HepG2 (cell line): ENCODE measurements at regions not wholly inside any gene's neighbourhood (a gene's known extent, or its start where the extent isn't known, plus 50 kb on each side); places are given as distances from the start of the nearest gene placed in this dataset.

Experiments used
- FOXO1 ChIP-seq: sonication (generic); formaldehyde crosslinking; IDR thresholded peaks from 2 replicates; pipeline ENCODE4 v1.4.0; 2020; ENCODE audit warnings: missing genetic modification reagents
- GTF2F1 ChIP-seq: fragments of 150-350 bp; IDR thresholded peaks from 2 replicates; pipeline ENCODE4 v1.6.1; 2014; ENCODE audit warnings: low read length
- KDM4B ChIP-seq: sonication (generic); formaldehyde crosslinking; IDR thresholded peaks from 2 replicates; pipeline ENCODE4 v1.4.0; 2020; ENCODE audit warnings: missing genetic modification reagents
- MLXIP ChIP-seq: sonication (generic); formaldehyde crosslinking; IDR thresholded peaks from 2 replicates; pipeline ENCODE4 v1.9.0; 2021; ENCODE audit warnings: missing genetic modification reagents, borderline replicate concordance
- NR1H2 ChIP-seq: sonication (generic); formaldehyde crosslinking; IDR thresholded peaks from 2 replicates; pipeline ENCODE4 v1.8.1; 2022; ENCODE audit warnings: low read depth, missing genetic modification reagents, borderline replicate concordance
- NR2C2 ChIP-seq: sonication (generic); formaldehyde crosslinking; IDR thresholded peaks from 2 replicates; pipeline ENCODE4 v1.4.0; 2020; ENCODE audit warnings: missing genetic modification reagents, mild to moderate bottlenecking, moderate library complexity, borderline replicate concordance
- PAXIP1 ChIP-seq: sonication (generic); formaldehyde crosslinking; conservative IDR thresholded peaks from 2 replicates; pipeline ENCODE4 v1.4.0; 2020; ENCODE audit warnings: mild to moderate bottlenecking, missing genetic modification reagents, moderate library complexity
- PITX1 ChIP-seq: sonication (generic); formaldehyde crosslinking; IDR thresholded peaks from 2 replicates; pipeline ENCODE4 v1.5.1; 2020; ENCODE audit warnings: mild to moderate bottlenecking, missing genetic modification reagents
- RBFOX2 ChIP-seq: fragments of 200-400 bp; formaldehyde crosslinking; IDR thresholded peaks from 2 replicates; pipeline ENCODE4 v1.6.1; 2017; ENCODE audit warnings: low read depth, mild to moderate bottlenecking, low read length
- REL ChIP-seq: sonication (generic); formaldehyde crosslinking; conservative IDR thresholded peaks from 2 replicates; pipeline ENCODE4 v1.8.0; 2022; ENCODE audit warnings: mild to moderate bottlenecking, missing genetic modification reagents, moderate library complexity
- TCF7 ChIP-seq: sonication (generic); IDR thresholded peaks from 2 replicates; pipeline ENCODE4 v1.6.1; 2016; ENCODE audit warnings: antibody characterized with exemption, low read depth
- ZMYM2 ChIP-seq: sonication (generic); formaldehyde crosslinking; IDR thresholded peaks from 2 replicates; pipeline ENCODE4 v1.8.0; 2022; ENCODE audit warnings: mild to moderate bottlenecking, missing genetic modification reagents
- ZNF572 ChIP-seq: sonication (generic); formaldehyde crosslinking; IDR thresholded peaks from 2 replicates; pipeline ENCODE4 v1.5.1; 2020; ENCODE audit warnings: mild to moderate bottlenecking, missing genetic modification reagents
- ZNF619 ChIP-seq: sonication (generic); formaldehyde crosslinking; IDR thresholded peaks from 2 replicates; pipeline ENCODE4 v1.4.0; 2020; ENCODE audit warnings: mild to moderate bottlenecking, missing genetic modification reagents
- ZNF878 ChIP-seq: sonication (generic); formaldehyde crosslinking; IDR thresholded peaks from 2 replicates; pipeline ENCODE4 v1.8.1; 2023; ENCODE audit warnings: mild to moderate bottlenecking, missing genetic modification reagents, moderate library complexity
- ZSCAN25 ChIP-seq: sonication (generic); formaldehyde crosslinking; IDR thresholded peaks from 2 replicates; pipeline ENCODE4 v1.8.0; 2022; ENCODE audit warnings: mild to moderate bottlenecking, missing genetic modification reagents
- ZSCAN9 ChIP-seq: IDR thresholded peaks from 2 replicates; pipeline ENCODE4 v1.6.1; 2016; ENCODE audit warnings: borderline replicate concordance
- TF ChIP-seq, protein P1 (sequence below): IDR thresholded peaks from 2 replicates; pipeline ENCODE4 v1.6.1; 2016; ENCODE audit warnings: low read depth, control low read depth
- TF ChIP-seq, protein P2 (sequence below): sonication (generic); formaldehyde crosslinking; IDR thresholded peaks from 2 replicates; pipeline ENCODE4 v1.9.0; 2021; ENCODE audit warnings: missing genetic modification reagents, mild to moderate bottlenecking, borderline replicate concordance

DNA sequence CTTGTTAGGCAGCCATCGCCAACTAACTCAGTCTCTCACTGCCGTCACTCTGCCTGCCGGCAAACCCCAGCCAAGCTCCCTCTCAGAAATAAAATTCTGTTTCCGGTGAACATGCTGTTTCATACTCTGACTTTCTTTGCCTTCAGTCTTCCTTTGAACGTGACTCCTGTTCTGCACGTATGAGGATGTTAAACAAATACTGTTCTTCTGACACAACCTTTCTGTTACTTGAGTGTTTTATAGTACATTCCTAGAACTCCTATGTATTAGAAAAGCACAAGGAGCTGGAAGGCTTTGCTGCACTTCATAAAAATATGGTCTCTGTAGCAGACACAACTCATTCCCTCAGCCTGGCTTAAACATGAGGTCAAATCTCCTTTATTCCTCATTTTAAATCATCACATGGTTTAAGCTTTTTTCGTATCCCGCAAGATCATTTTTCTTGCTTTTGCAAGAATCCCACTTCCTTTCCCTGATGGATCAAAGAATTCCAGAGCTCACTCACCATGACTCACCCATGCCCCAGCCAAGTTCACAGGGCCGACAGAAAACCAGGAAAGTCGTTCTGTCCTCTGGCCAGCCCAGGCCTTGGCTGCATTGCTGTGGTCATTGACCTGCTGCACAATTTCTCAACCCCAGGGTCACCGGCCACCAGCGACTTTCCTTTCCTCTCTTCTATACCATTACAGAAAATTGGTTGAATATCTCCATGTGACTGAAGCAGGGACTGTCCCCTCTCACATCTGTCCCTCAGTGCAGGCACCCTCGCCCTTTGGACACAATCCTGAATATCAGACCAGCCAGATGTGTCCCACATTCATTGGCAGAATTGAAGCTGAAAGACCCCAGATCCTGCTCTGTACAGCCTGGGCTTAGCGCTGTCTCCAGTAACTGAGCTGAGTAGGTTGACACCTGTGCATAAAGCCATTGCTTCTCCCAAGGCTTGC lies 183.1 kb upstream of the ARL4C start (continued):
- TF ChIP-seq MLXIP (CRISPR knock-in tag) (no peak), NR1H2 (CRISPR knock-in tag) (no peak), NR2C2 (CRISPR knock-in tag) (peak; percentile 83), REL (CRISPR knock-in tag) (no peak), ZNF572 (CRISPR knock-in tag) (no peak), ZNF619 (CRISPR knock-in tag) (no peak), ZSCAN9 (CRISPR knock-in tag) (peak; percentile 86; the same call in 1 of the 2 replicates), PITX1 (CRISPR knock-in tag) (peak; percentile 72; the same call in 1 of the 2 replicates), FOXO1 (CRISPR knock-in tag) (peak; percentile 86; the same call in 1 of the 2 replicates), ZMYM2 (CRISPR knock-in tag) (no peak), ZNF878 (CRISPR knock-in tag) (peak; percentile 88), ZSCAN25 (CRISPR knock-in tag) (peak; percentile 54), GTF2F1 (no peak), RBFOX2 (peak; percentile 48; the same call in 1 of the 2 replicates), KDM4B (CRISPR knock-in tag) (0 out of 2 replicates have a peak, but pooled peaks have one; percentile 47), PAXIP1 (peak; percentile 94), TCF7 (peak; percentile 97)
- TF ChIP-seq, protein P1, sequence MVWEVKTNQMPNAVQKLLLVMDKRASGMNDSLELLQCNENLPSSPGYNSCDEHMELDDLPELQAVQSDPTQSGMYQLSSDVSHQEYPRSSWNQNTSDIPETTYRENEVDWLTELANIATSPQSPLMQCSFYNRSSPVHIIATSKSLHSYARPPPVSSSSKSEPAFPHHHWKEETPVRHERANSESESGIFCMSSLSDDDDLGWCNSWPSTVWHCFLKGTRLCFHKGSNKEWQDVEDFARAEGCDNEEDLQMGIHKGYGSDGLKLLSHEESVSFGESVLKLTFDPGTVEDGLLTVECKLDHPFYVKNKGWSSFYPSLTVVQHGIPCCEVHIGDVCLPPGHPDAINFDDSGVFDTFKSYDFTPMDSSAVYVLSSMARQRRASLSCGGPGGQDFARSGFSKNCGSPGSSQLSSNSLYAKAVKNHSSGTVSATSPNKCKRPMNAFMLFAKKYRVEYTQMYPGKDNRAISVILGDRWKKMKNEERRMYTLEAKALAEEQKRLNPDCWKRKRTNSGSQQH = 0 out of 2 replicates have a peak, but pooled peaks have one; percentile 69
- TF ChIP-seq, protein P2, sequence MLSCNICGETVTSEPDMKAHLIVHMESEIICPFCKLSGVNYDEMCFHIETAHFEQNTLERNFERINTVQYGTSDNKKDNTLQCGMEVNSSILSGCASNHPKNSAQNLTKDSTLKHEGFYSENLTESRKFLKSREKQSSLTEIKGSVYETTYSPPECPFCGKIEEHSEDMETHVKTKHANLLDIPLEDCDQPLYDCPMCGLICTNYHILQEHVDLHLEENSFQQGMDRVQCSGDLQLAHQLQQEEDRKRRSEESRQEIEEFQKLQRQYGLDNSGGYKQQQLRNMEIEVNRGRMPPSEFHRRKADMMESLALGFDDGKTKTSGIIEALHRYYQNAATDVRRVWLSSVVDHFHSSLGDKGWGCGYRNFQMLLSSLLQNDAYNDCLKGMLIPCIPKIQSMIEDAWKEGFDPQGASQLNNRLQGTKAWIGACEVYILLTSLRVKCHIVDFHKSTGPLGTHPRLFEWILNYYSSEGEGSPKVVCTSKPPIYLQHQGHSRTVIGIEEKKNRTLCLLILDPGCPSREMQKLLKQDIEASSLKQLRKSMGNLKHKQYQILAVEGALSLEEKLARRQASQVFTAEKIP (CRISPR knock-in tag) = no peak
